SU-DHL-6 (cell line): ENCODE measurements at regions not wholly inside any gene's neighbourhood (a gene's known extent, or its start where the extent isn't known, plus 50 kb on each side); places are given as distances from the start of the nearest gene placed in this dataset.

Source experiments
- H2AFZ ChIP-seq: fragments of 200-600 bp; sonication (generic); 2 replicates; pipeline ENCODE4 v1.6.1; 2014; ENCODE audit warnings: low read depth, mild to moderate bottlenecking, moderate library complexity, mixed read lengths, antibody characterized with exemption, low read length; ENCODE audit not compliant: severe bottlenecking
- H3F3A ChIP-seq: fragments of 200-600 bp; shearing (Covaris generic); 2 replicates; pipeline ENCODE4 v1.6.0; 2016; ENCODE audit warnings: antibody characterized with exemption, mild to moderate bottlenecking; ENCODE audit not compliant: insufficient read depth
- H3K27ac ChIP-seq: fragments of 200-600 bp; sonication (generic); 2 replicates; pipeline ENCODE4 v1.5.1; 2016; ENCODE audit warnings: low read depth, mild to moderate bottlenecking, low read length, moderate library complexity, mixed read lengths
- H3K27me3 ChIP-seq: fragments of 200-600 bp; sonication (generic), shearing (Covaris generic); 2 replicates; pipeline ENCODE4 v1.6.0; 2014; ENCODE audit warnings: mild to moderate bottlenecking, low read length
- H3K36me3 ChIP-seq: fragments of 200-600 bp; sonication (generic); 2 replicates; pipeline ENCODE4 v1.6.1; 2014; ENCODE audit warnings: mild to moderate bottlenecking, low read length, mixed read lengths
- H3K4me2 ChIP-seq: fragments of 300-600, 200-600 bp; shearing (Covaris generic), sonication (generic); 2 replicates; pipeline ENCODE4 v1.6.0; 2014; ENCODE audit warnings: low read length, low read depth, mild to moderate bottlenecking; ENCODE audit not compliant: poor library complexity, severe bottlenecking
- H3K4me3 ChIP-seq: fragments of 200-600 bp; sonication (generic); 2 replicates; pipeline ENCODE4 v1.5.1; 2014; ENCODE audit warnings: antibody characterized with exemption, low read length, mild to moderate bottlenecking, mixed read lengths; ENCODE audit not compliant: insufficient read depth, poor library complexity, severe bottlenecking
- H3K79me2 ChIP-seq: fragments of 200-600 bp; sonication (generic); 2 replicates; pipeline ENCODE4 v1.6.1; 2014; ENCODE audit warnings: mild to moderate bottlenecking, low read length, moderate library complexity; ENCODE audit not compliant: insufficient read depth
- H3K9ac ChIP-seq: fragments of 200-600 bp; sonication (generic); 2 replicates; pipeline ENCODE4 v1.7.0; 2014; ENCODE audit warnings: mild to moderate bottlenecking, low read length
- H3K9me2 ChIP-seq: fragments of 200-600 bp; sonication (generic); replicated peaks from 2 replicates; pipeline ENCODE4 v1.6.1; 2014; ENCODE audit warnings: low read length; ENCODE audit not compliant: insufficient read depth
- H3K9me3 ChIP-seq: fragments of 200-600 bp; sonication (generic); 2 replicates; pipeline ENCODE4 v1.6.1; 2014; ENCODE audit warnings: low read length, mixed read lengths; ENCODE audit not compliant: insufficient read depth
- H4K20me1 ChIP-seq: fragments of 200-600 bp; sonication (generic); 2 replicates; pipeline ENCODE4 v1.6.1; 2014; ENCODE audit warnings: low read depth, mild to moderate bottlenecking, antibody characterized with exemption, low read length, moderate library complexity, mixed read lengths
- EZH2phosphoT487 ChIP-seq: fragments of 200-600 bp; sonication (generic), shearing (Covaris generic); conservative IDR thresholded peaks from 2 replicates; pipeline ENCODE4 v1.6.1; 2018; ENCODE audit warnings: mild to moderate bottlenecking, antibody characterized with exemption, low read length, moderate library complexity, mixed read lengths
- TF ChIP-seq, protein P1 (sequence below): fragments of 200-600 bp; sonication (generic); IDR thresholded peaks from one replicate; pipeline ENCODE4 v1.5.1; 2017; ENCODE audit warnings: antibody characterized with exemption, mild to moderate bottlenecking, low read length, moderate library complexity; ENCODE audit not compliant: insufficient read depth, poor library complexity, severe bottlenecking

DNA sequence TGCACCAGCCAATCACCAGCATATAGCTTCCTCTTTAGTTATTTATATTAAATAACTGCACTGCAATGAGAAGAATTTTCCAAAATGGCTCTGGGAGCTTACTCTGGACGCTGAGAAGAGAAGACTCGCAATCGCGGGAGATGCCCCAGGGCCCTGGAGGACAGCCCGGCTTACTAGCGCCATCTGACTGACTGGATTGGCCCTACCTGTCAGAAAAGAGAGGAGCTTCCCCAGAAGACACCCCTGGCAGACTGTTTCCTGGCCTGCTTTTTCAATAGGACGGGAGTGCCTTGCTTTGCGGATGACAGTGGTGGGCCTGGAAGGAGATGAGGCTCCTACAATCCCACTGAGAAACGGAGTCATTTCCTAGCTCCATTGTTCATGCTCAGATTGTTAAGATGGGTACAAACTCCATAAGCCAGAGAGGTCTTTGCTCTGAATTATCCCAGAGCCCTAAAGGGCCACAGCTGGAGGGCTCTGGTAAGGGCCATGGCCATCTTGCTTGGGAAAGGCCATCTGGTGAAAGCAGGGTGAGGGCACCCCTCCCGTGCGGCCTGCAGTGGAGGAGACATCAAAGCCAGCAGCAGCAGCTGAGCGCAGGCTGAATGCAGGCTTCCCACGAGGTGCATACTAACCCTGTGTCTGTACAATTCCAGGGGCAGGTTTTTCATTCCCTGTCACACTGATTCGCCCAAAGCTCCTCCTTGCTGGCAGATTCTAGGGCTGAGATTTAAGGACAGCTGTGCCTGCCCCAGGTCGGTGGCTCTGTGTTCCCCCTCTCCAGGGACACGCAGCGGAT is 92.1 kb downstream of the GALR1 start:
- Histone ChIP-seq H3K4me2 (no peak overlapping the region), H4K20me1 (no peaks in the 10 kb centered on the region), H2AFZ (no peak overlapping the region), H3K9me2 (no peaks in the 10 kb centered on the region), H3K36me3 (no peaks in the 10 kb centered on the region), H3K4me3 (no peak overlapping the region), H3K9me3 (no peaks in the 10 kb centered on the region), H3K9ac (no peak overlapping the region), H3F3A (no peaks in the 10 kb centered on the region), H3K27me3 (no peaks in the 10 kb centered on the region), H3K79me2 (no peaks in the 10 kb centered on the region), H3K27ac (no peak overlapping the region)
- no peak for TF ChIP-seq EZH2phosphoT487
- TF ChIP-seq, protein P1, sequence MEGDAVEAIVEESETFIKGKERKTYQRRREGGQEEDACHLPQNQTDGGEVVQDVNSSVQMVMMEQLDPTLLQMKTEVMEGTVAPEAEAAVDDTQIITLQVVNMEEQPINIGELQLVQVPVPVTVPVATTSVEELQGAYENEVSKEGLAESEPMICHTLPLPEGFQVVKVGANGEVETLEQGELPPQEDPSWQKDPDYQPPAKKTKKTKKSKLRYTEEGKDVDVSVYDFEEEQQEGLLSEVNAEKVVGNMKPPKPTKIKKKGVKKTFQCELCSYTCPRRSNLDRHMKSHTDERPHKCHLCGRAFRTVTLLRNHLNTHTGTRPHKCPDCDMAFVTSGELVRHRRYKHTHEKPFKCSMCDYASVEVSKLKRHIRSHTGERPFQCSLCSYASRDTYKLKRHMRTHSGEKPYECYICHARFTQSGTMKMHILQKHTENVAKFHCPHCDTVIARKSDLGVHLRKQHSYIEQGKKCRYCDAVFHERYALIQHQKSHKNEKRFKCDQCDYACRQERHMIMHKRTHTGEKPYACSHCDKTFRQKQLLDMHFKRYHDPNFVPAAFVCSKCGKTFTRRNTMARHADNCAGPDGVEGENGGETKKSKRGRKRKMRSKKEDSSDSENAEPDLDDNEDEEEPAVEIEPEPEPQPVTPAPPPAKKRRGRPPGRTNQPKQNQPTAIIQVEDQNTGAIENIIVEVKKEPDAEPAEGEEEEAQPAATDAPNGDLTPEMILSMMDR: no peak

DNA sequence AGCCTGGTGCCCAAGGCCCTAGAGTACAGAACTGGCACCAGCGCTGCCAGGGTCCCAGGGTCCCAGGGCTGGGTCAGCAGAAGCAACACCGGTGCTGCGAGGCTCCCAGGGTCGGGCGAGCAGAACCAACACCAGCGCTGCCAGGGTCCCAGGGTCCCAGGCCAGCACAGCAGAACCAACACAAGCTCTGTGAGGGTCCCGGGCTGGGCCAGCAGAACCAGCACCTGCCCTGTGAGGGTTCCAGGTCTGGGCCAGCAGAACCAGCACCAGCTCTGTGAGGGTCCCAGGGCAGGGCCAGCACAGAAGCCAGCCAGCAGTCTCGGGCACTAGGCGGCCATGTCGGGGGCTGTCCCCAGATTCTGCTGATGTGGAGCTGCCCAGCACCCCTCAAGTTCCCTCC is 93.1 kb downstream of the GALR1 start:
- Histone ChIP-seq H3K9me3 (no peaks in the 10 kb centered on the region), H3K9me2 (no peaks in the 10 kb centered on the region), H3K4me3 (no peak overlapping the region), H3K4me2 (no peak overlapping the region), H3K79me2 (no peaks in the 10 kb centered on the region), H3F3A (no peaks in the 10 kb centered on the region), H4K20me1 (no peaks in the 10 kb centered on the region), H3K9ac (no peak overlapping the region), H2AFZ (no peak overlapping the region), H3K36me3 (no peaks in the 10 kb centered on the region), H3K27me3 (no peaks in the 10 kb centered on the region), H3K27ac (no peak overlapping the region)
- TF ChIP-seq, protein P1: no peak
- no peak for TF ChIP-seq EZH2phosphoT487

DNA sequence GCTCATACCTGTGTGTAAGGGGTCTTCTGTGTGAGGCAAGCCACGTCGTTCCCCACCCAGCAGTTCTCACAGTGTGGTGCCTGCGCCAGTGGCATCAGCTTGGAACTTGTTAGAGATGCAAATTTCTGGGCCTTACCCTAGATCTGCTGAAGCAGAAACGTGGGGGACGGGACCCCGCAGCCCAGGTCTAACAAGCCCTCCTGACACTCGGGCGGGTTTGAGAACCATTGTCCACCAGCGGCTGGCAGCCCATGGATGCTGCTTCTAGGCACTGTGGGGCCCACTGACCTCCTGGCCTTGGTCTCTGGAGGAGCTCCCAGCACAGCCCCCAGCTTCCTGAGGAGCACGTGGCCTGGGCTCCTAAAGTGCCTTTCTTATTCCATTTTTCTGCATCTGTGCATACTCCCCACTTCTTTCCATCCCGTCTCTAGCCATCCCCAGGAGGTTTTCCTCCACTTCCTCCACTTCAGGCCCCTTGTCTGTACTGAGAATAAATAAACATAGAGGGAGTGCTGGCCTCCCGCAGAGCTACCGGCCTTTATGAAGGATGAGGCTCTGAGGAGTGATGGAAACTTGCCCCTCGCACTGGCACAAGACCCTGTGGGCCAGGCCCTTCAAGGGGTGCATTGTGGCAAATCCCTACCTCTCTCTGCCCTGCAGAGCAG is 94.3 kb downstream of the GALR1 start:
- no peak overlapping the region for H3K4me3 ChIP-seq
- H3K4me2 ChIP-seq: no peak overlapping the region
- no peaks in the 10 kb centered on the region for H3K36me3 ChIP-seq
- H3K9me3 ChIP-seq: no peaks in the 10 kb centered on the region
- H3K27me3 ChIP-seq: no peaks in the 10 kb centered on the region
- no peak overlapping the region for H3K9ac ChIP-seq
- no peaks in the 10 kb centered on the region for H3K79me2 ChIP-seq
- no peak overlapping the region for H3K27ac ChIP-seq
- H2AFZ ChIP-seq: no peak overlapping the region
- no peaks in the 10 kb centered on the region for H3F3A ChIP-seq
- H3K9me2 ChIP-seq: no peaks in the 10 kb centered on the region
- no peak for TF ChIP-seq EZH2phosphoT487
- TF ChIP-seq, protein P1: no peak
- no peaks in the 10 kb centered on the region for H4K20me1 ChIP-seq
